Hepatocyte (in vitro differentiated cells): ENCODE measurements at regions not wholly inside any gene's neighbourhood (a gene's known extent, or its start where the extent isn't known, plus 50 kb on each side); places are given as distances from the start of the nearest gene placed in this dataset.

Source experiments
- EZH2 ChIP-seq: fragments of 200-600 bp; sonication (generic); IDR thresholded peaks from 2 replicates; pipeline ENCODE4 v1.6.1; 2016; ENCODE audit warnings: antibody characterized with exemption, mild to moderate bottlenecking, borderline replicate concordance
- TF ChIP-seq, protein P1 (sequence below): fragments of 200-600 bp; sonication (generic); IDR thresholded peaks from 2 replicates; pipeline ENCODE4 v1.5.1; 2016; ENCODE audit warnings: antibody characterized with exemption, mild to moderate bottlenecking; ENCODE audit not compliant: poor library complexity

DNA sequence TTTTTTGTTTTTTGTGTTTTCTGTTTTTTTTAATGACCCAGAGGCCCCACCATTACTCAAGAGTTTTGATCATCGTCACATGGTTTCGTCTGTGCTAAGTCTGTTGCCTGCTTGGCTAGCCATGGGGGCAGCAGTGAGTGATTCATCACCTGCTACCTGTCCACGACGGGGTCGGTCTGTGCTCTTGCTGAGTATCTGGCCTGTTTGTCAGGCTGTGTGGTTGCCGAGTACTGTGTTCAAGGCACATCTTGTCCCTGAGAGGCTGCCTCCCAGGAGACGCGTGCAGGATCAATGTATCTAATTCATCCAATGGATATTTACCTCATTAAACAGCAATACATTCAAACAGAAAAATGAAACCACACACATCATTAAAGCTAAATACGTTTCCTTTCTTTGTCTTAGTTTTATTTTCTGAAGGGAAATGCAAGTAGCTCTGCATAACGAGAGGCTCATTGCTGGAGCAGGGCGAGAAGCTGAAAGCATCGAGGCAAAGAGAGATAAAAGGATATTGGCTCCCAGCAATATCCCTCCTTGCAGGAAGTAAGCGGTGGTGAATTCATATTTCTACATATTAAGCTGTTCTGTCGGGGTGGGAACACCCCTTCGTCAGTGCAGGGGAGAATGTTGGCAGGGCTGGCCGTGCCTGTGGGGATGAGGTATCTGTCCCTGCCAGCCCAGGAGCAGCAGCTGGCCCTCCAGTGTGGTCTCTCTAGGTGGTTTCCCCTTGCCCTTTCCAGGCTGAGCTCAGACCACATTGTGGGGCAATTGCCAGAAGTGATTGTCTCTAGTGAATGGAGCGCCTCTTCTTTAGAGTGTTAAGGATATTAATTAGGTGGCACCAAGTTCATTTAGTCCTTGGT lies 166.2 kb upstream of the ASIC2 start:
- TF ChIP-seq, protein P1, sequence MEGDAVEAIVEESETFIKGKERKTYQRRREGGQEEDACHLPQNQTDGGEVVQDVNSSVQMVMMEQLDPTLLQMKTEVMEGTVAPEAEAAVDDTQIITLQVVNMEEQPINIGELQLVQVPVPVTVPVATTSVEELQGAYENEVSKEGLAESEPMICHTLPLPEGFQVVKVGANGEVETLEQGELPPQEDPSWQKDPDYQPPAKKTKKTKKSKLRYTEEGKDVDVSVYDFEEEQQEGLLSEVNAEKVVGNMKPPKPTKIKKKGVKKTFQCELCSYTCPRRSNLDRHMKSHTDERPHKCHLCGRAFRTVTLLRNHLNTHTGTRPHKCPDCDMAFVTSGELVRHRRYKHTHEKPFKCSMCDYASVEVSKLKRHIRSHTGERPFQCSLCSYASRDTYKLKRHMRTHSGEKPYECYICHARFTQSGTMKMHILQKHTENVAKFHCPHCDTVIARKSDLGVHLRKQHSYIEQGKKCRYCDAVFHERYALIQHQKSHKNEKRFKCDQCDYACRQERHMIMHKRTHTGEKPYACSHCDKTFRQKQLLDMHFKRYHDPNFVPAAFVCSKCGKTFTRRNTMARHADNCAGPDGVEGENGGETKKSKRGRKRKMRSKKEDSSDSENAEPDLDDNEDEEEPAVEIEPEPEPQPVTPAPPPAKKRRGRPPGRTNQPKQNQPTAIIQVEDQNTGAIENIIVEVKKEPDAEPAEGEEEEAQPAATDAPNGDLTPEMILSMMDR: no peak
- no peak for TF ChIP-seq EZH2
